B cell (primary cell): ENCODE measurements at regions not wholly inside any gene's neighbourhood (a gene's known extent, or its start where the extent isn't known, plus 50 kb on each side); places are given as distances from the start of the nearest gene placed in this dataset.

Experiments used
- CTCF ChIP-seq: fragments of 200-600 bp; IDR thresholded peaks from one replicate; pipeline ENCODE4 v1.8.0; 2022; ENCODE audit warnings: antibody characterized with exemption, mild to moderate bottlenecking
- EZH2 ChIP-seq: IDR thresholded peaks from 2 replicates; pipeline ENCODE4 v1.6.1; 2012; ENCODE audit warnings: borderline replicate concordance, low read depth, mild to moderate bottlenecking, moderate library complexity, low read length; ENCODE audit not compliant: insufficient read depth, poor library complexity, severe bottlenecking

GRCh38 chr4:57274082-57274481, 163.9 kb upstream of the IGFBP7 start:
- TF ChIP-seq CTCF (no peak), EZH2 (no peak)
